HG02610 (cell line): ENCODE measurements at regions not wholly inside any gene's neighbourhood (a gene's known extent, or its start where the extent isn't known, plus 50 kb on each side); places are given as distances from the start of the nearest gene placed in this dataset.

Experiments
- ATAC-seq: cut with Tn5 transposase; IDR thresholded peaks from one replicate; pipeline ENCODE4 v1.9.1; 2021; ENCODE audit warnings: mild to moderate bottlenecking, moderate library complexity; ENCODE audit not compliant: unreplicated experiment

DNA sequence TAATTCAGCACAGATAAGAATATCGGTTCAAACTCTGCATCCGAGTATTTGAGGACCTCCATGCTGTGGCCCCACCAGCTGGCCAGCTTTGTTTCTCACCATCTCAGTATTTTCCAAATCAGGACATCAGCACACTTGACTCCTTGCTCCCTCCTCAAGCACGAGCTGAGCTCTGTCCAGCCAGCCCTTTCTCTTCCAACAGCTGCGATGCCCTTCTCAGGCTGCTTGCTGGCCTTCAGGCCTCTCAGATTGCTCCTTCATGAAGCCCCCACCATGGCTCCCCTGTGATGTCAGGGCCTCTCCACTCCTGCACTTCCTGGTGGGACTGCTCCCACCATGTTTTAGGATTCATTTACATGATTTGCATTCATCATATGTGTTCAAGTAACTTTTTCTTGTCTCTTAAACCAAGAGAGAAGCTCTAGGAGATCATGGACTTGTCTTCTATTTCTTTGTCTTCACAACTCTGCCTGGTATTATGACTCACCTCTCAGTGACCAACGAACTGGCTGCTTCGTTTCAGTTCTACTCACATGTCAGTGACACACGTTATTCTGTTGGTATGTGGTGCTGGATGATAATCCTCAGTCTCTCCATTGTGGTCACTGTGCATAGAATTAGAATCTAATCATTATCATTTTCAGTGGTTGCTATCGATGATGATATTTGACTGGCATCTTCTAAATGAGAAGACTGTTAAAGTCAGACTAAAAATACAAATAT lies 471.7 kb downstream of the EFNB2 start:
- no peak for ATAC-seq

DNA sequence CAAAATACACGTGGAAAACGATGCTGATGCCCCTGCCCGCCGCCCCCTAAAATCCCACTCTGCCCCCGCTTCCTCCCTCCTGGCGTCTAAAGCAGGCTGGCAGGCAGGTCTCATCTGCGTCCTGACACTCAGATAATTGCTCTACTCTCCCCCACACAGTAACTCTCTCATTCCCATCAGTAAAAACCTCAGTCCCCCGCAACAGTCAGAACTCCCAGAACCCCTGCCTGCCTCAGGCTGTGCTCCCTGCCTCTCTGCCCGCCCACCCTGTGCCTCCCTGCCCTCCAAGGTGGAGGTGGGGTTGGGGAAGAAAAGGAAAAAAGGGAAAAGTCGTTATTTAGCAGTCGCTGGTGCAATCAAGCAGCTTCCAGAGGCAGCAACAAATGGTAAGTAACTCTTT lies 473.7 kb downstream of the EFNB2 start:
- no peak for ATAC-seq

DNA sequence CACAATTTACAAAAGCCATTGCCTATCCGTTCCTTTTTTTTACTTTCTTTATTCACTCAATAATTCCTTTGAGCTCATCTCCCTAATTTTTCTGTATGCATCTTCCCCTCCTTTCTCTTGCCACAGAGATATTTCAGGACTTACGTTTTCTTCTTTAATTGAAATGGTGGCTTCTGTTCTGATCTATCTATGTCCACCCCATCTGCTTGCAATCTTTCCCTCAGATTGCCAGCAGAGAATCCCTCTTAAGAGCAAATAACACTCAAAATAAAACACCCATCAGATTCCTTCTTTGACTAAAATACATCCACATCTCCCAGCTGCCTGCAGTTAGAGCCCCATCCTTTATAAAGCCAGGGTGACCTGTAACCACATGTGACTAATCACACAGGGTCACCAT lies 478.6 kb downstream of the EFNB2 start:
- no peak for ATAC-seq

DNA sequence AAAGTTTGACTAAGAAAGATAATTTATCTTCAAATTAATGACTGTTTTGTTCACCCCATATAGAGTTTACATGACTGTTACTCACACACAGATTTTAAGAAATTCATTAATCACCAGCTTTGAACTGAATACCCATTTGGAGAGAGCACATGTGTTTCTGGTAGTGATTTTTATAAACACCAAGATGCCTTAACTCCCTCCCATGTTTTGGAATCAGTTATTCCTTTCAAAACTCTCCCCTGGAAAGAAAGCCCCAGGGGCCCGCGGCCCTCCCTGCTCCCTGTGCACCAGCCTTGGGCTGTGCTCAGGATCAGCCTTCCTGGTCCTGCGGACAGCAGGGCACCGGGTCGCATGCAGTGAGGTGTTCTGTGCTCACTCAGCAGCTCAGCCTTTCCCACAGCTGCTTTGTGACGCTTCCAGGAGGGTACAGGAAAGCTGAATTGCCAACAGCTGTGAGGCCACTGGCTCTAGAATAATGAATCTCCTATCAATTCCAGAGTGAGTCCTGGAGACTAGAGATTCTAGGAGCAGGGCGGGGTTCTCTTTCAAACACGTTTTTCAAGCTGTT lies 483.2 kb downstream of the EFNB2 start:
- no peak for ATAC-seq

DNA sequence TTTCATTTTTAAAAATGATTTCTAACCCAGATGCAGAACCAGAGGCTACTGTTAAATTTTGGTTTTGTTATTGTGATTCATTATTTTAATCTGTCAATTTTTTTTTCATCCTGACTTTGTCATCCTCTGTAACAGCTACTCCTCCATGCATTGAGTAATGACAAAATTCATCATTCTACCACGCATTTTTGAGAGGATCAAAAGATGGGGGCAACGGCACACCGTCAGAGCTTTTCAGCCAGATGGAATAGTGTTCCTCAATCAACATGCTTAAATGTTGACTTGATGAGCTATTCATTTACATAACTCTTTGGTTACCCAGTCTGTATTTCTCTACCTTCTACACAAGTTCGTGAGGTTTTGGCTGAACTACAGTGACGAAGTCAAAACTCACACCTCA lies 486.3 kb downstream of the EFNB2 start:
- no peak for ATAC-seq

DNA sequence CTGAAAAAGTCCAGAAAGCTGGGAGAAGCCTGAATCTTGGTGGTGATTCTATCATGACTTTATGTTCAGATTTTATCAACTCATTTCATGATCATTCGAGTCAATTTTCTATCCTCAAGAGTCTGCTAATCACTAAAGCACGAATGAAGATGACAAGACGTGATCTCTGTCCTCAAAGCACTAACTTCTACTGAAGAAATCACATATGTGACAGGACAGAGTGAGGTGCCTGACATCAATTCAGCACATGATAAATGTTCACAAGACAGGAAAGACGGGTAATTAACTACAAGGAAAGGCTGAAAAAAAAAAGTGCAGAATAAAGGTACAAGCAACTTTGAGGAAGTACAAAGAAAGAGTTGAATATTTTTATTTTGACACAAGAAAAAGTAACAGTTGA lies 487.1 kb downstream of the EFNB2 start:
- no peak for ATAC-seq

DNA sequence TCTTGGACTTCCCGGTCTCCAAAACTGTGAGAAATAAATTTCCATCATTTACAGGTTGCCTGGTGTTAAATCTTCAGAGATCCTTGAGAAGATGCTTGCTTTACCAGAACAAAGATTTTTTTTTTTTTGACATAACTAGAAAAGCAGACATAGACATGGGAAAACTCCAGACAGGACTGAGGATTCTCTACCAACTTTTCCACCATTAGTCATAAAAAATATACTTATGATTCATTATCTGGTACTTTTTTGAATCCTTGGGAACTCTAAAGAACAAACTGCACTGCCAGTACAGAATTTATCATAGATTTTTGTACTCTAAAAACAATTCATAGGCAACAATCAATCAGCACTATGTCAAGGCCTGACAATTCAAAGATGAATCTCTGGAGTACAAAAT lies 487.6 kb downstream of the EFNB2 start:
- no peak for ATAC-seq

DNA sequence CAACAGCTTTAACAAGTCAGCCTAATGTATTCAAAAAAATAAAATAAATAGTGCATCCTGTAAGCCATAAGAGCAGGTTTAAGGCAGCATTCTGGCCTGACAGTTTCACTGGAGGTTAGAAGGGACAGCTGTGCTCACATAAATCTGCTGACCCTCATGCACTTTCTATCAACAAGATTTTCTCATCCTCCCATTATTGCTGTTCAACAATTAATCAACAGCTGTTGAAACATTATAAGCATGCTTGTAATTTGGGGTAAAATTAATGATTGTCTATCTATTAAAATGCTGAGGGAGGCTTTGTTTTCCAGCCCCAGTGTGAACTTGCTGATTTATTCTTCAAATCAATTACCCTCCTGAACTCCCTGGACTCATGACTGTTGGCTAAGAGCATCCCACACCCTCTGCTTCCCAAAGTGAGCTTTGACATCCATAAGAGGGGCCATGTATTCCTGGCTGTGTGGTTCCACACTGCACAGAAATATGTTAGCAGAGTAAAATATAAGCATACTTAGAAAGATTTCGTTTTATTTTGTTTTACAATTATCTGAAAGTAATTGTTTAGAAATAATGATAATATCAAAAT lies 492.4 kb downstream of the EFNB2 start:
- ATAC-seq: no peak

DNA sequence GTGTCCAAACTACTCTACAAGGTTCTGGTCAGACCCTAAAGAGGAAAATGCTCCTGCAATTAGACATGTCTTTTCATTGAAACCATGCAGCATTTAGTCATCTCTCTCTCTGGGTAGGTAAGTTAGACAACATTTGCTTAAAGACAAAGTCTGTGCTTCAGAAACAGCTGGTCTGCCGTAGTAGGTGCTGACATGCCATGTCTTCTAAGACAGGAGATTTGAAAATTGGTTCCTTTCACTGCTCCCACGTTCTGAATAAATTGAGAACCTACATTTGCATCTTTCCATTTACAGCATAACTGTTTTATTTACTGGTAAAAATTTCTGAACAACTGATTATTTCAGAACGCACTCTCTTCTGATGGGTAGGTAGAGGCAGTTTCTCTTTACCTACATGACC lies 494.0 kb downstream of the EFNB2 start:
- ATAC-seq: no peak

DNA sequence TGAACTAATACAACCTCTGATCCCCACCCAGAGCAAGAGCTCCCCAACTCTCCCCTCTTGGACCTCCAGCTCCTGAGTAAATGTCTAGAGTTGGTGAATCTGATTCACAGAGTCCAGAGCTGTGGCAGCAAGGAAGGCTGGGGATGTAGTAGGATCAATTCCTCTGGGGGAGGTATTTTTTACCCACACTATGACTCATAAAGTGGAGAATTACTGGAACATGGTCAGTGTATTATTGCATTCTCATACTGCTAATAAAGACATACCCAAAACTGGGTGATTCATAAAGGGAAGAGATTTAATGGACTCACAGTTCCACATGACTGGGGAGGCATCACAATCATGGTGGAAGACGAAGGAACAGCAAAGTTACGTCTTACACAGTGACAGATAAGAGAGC lies 496.7 kb downstream of the EFNB2 start:
- no peak for ATAC-seq

DNA sequence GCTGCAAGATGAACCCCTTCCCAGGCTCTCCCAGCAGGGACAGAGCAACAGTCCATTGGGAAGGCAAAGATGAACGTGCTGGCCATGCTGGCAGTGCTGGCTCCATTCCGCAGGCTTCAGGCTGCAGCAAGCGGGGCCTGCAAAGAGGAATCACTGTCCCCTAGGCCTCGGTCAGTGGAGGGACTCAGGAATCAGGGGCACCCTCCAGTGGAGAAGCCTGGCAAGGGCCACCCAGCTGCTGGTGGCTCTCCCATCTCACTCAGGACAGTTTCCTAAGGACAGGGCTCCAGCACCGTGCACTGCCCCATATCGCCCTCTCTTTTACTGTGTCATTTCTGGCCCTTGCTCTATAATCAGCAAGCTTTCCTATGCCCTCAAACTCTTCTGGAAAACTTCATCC lies 498.6 kb downstream of the EFNB2 start:
- ATAC-seq: no peak

DNA sequence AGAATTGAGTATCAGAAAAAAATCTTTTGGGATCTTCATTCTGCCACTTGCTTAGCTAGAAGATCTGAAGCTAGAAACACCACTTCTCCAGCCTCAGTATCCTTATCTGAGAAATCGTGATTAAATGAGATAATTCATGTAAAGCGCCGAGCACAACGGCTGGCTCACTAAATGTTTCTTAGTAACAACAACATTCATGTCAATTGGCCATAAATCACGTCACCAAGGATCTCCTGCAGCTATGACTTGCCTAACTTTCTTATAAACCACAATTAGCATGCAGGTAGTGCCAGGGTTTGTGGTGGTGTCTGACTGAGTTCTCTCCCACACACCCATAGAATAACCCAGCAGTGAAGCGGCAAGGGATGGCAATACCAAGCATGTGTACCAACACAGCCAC lies 501.3 kb downstream of the EFNB2 start:
- ATAC-seq: no peak

DNA sequence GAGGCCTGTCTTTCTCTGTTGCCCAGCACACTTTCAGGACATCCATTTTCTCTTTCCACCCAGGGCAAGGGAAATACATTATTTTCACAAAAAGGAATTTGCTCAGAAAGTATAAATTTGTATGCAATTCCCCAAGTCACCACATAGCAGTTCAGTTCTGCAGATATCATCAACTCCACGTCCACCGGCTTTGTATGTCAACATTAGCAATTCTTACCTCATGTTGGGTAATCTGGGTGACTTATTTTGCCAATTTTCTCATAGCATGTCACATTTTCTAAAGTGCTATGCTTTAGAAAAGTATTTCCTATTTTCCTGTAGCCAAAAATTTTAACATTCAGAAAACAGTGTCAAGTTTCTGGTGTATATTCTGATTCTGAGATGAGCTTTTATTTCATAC lies 501.8 kb downstream of the EFNB2 start:
- ATAC-seq: no peak

DNA sequence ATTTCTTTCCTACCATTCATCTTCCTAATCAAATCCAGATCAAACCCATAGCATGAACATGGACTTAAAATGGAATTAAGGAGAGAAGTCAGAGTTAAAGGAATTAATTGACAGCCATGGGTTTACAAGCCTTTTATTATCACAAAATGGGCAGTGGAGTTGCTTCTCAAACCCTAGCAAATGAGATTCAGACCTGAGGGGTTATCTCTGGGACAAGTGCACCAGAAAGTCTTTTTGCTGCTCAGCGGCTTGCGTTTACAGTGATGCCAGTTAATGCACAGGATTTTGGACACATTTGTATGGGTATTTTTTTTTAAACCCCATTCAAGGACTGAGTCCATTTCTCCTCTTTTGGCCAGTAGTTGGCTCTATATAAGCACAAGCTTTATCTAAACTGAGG lies 503.0 kb downstream of the EFNB2 start:
- ATAC-seq: no peak

DNA sequence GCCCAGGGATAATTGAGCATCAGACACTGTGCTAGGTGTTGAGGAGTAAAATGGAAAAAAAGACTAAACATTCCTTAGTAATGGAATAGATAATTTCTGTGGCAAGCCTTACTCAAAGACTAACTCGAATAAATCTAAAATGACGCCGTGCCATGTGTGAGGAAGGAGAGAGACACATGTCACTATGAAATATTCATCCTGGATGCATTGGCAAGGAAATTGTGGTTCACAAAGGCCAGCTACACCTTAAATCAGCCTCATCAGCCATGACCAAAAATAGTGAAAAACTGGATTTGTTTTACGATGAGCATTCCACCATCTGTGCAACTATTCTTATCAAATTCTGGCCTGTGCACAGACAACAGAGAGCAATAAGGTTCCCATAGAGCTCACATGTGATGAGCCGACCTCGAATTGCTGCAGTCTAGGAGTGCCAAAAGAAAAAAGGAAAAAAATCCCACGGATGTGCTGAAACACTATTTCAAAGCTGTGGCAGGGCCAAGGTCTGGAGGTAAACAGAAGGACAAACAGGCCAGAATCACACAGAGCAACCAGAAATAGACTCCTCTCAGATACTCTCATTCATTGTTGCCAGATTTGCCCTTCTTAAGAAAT lies 505.7 kb downstream of the EFNB2 start:
- ATAC-seq: no peak

DNA sequence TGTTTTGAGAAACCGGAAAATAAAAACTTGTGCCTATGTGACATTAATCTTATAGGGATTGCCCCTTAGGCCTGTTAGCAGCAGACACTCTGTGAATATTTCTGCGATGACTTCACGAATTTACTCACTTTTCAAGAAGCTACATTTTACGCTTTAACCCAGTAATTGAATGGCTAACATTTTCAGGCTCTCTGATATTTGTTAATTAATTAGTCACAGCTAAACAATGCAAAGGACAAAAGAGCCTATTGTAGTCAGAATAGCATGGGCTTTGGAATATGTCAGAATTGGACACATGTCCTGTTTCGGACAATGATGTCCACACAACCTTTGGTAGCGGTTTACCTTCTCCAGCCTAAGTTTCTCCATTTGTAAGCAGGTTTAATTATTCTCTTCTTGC lies 506.6 kb downstream of the EFNB2 start:
- no peak for ATAC-seq

DNA sequence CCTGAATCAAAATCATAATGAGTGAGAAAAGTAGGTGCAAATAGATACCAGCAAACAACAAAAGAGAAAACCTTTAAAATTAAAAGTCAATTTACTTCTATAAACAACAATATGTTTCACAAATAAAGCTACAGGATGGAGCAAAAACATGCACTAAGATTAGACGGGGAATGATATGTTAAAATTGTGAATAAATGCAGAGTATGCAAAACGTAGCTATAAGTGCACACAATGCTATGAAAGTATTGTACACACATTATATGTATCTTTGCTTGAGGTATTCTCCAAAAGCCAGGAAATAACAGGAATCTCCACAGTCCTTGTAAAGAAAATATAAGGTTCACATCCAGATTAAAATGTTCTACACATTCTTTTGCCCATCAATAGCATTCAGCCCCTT lies 523.9 kb downstream of the EFNB2 start:
- no peak for ATAC-seq

DNA sequence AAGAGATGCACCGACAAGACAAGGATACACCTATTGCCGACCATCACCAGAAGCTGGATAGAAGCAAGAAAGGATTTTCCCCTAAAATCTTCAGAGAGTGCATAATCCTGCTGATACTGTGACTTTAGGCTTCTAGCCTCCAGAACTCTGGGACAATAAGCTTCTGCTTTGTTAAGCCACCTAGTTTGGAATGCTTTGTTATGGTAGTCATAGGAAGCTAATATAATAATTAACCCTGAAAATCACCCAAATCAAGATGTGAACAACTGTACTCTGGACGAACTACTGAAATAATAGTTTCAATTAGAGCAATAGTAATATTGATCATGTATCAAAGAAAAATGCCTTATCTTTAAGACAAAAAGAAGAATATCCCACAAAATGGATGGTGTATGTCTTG lies 524.6 kb downstream of the EFNB2 start:
- ATAC-seq: no peak

DNA sequence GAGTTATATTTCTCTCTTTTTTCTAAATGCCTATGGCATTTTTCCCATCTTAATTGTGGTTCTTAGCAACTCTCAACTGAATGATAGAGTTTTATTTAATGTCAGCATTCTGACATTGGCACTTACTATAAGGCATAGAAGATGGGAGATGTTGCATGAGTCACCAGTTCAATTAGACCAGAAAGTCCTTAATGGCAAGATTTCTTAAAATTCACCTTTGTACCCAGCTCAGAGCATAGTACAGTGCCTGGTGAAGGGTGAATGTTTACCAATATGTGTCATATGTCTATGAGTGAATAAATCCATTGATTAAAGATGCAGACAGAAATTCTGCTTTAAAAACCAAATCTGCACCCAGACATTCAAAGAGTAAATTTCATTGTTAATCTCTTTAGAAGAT lies 526.9 kb downstream of the EFNB2 start:
- no peak for ATAC-seq

DNA sequence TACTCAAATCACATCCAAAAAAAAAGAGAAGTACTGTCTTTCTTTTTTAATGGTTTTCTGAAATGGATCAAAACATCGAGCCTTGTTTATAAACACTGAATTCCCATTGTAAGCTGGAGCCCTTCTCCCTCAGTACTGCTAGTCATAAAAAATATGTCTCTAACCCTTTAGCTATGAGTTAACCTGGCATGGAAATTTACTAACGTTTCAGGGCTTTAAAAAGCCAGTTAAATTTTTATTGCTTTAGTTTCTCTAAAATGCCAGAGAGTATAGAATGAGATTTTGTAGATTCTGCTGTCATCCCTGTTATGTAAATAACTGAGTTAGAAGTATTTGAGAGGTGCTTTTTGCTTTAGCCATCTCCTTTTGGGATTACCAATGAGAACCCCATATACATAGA lies 528.3 kb downstream of the EFNB2 start:
- ATAC-seq: no peak

DNA sequence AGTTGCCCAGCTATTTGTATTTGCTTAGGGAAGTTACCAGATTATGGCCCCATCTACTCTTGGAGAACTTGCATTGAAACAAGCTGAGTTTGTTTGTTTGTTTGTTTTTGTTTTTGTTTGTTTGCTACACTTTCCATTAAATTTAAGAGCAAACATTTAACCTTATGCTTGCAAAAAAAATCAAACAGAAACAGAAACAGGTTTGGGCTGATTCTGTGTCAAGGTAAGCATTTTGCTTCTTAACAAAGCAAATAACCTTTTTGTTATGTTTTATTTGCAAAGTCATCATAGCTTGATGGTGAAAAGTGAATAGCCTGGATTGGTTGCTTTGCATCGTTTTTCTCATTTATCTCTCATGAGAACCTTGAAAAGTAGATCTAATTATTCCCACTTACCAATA lies 531.8 kb downstream of the EFNB2 start:
- ATAC-seq: no peak

DNA sequence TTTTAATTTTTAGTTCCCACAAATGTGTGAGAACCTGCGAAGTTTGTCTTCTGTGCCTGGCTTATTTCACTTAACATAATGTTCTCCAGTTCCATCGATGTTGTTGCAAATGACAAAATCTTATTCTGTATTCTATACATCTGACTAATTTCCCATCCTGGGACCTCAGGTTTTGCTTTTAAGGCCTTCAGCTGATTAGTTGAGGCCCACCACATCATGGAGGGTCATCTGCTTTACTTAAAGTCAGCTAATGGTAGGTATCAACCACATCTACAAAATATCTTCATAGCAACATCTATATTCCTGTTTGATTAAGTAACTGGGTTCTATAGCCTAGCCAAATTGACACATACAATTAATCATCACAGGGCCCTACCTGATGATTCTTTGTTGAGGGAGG lies 534.0 kb downstream of the EFNB2 start:
- ATAC-seq: no peak
